Vagina (tissue), 2 donors: ENCODE measurements at regions not wholly inside any gene's neighbourhood (a gene's known extent, or its start where the extent isn't known, plus 50 kb on each side); places are given as distances from the start of the nearest gene placed in this dataset.
"Not testable (repeated sequence)": the region's sequence is repeated elsewhere in the genome, so short reads cannot be mapped to it uniquely, and the experiment has no call there.

Experiments used
- CTCF ChIP-seq, 3 experiments: fragments of 450-650 bp in 2 of 3; fragments of 200-600 bp in 1 of 3; sonication (generic) in 1 of 3; IDR thresholded peaks; one replicate each; pipeline ENCODE4 v1.5.1; 2017 to 2019; ENCODE audit warnings: antibody characterized with exemption in 3 of 3, mild to moderate bottlenecking in 2 of 3, moderate library complexity in 2 of 3
- POLR2A ChIP-seq, 2 donors: fragments of 450-650 bp; IDR thresholded peaks; one replicate each; pipeline ENCODE4 v1.6.1; 2017; ENCODE audit warnings: antibody characterized with exemption in 2 of 2, mild to moderate bottlenecking in 2 of 2, moderate library complexity in 2 of 2
- POLR2AphosphoS5 ChIP-seq, 2 donors: sonication (generic); formaldehyde crosslinking; IDR thresholded peaks; one replicate each; pipeline ENCODE4 v1.9.0; 2017; ENCODE audit warnings: antibody characterized with exemption in 2 of 2, mild to moderate bottlenecking in 2 of 2, low read depth in 1 of 2; ENCODE audit not compliant: insufficient read depth in 1 of 2

GRCh38 chr16:16521239-16522002, 142.5 kb downstream of the NPIPA7 start:
- TF ChIP-seq CTCF (IDR thresholded peaks at IDR 0.05); POLR2AphosphoS5 (IDR thresholded peaks at IDR 0.05; ENCODE audit: insufficient read depth in 1 of 2, low read depth in 1 of 2); POLR2A (IDR thresholded peaks at IDR 0.05): not testable (repeated sequence)
